Islet precursor cell (in vitro differentiated cells): ENCODE measurements at regions not wholly inside any gene's neighbourhood (a gene's known extent, or its start where the extent isn't known, plus 50 kb on each side); places are given as distances from the start of the nearest gene placed in this dataset.
"Not testable (repeated sequence)": the region's sequence is repeated elsewhere in the genome, so short reads cannot be mapped to it uniquely, and the experiment has no call there.

ENCODE experiments used
- DNase-seq: peaks from one replicate; pipeline ENCODE4 v3.0.0-alpha.2; 2018

DNA sequence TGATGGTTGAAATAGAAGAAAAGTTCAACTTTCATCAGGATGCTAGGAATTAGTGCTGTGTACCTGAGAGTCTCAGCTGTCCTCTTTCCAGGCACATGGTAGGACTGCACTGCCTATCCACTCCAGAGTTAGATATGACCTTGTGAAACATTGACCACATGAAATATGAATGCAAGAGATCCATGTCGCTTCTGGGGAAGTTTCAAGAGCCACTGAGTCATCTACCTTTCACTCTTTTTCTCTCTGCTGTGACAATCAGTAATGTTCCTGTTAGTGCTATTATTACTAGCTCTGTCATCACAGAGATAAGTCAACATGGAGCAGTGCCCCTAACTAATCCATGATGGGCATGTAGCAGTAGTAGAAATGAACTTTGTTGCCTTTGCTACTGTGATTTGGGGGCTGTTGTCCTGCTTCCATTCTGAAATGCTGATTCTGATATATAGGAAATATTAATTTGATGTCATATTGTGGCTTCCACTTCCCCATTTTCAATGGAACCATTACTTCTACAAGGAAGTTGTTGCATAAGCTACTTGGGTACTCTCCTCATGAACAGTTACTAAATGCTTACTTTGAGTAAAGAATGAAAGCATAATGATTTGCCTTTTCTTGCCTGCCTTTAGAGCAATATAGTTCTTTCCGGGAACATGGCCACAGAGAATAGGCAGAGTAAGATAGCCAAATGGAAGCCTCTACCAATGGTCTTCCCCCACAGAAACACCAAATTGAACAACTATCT, 192.8 kb upstream of the ZNF521 start:
- DNase-seq: no peak

DNA sequence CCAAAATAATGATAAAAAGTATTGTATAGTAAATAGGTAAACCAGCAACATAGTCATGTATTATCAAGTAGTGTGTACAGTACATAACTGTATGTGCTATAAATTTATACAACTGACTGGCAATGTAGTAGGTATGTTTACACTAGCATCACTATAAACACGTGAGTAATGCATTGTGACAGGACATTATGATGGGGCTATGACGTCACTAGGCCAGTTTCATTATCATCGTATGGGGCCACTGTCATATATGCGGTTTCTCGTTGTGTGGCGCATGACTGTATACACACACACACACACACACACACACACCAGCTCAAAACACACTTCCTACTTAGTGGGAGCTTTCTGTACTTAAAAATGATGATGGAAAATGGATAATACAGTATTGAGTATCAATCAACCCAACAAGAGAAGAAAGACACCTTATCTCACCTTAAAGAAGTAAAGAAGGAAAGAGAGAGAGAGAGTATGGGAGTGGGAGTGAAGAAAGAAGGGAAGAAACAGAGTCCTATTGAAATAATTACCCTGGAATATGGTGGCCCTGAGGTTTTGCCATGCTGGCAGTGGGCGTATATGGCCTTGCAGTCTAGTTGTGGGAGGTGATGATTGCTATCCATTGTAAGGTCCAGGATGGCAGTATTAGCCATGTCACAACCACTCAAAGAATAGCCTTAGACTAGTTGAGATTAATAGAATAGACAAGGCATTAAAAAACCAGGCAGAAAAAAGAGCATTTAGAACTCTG, 186.4 kb upstream of the ZNF521 start:
- DNase-seq: no peak

DNA sequence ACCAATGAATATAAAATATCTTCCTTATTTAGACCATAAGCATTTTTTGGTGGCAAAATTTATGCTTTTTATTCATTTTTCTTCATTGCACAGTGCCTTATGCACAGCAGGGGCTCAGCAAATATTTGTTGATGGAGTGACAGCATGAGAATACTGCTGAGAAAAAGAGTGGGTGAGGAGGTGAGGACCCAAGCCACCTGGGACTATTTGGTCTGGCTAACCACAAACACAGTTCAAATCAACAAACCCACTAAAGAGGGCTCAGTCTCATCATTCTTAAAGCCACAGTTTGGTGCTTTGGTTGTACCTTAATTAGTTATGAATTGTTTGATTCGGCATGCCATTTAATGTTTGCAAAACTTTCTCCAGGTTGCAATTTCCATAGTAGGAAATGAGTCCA, 183.5 kb upstream of the ZNF521 start:
- no peak for DNase-seq

DNA sequence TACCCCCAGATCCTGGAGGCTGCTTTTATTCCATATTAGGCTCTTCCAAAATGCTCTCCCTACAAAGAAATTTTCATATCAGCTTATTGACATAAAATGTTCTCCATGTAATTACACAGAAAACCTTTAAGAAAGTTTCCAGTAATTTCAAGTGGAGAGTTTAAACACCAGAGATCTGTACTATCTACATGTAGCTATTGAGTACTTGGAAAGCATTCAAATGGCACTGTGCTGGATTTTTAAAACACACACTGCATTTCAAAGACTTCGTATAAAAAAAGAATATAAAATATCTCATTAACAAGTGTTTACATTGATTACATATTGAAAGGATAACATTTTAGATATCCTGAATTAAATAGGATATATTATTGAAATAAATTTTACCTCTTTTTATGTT, 182.4 kb upstream of the ZNF521 start:
- DNase-seq: no peak

DNA sequence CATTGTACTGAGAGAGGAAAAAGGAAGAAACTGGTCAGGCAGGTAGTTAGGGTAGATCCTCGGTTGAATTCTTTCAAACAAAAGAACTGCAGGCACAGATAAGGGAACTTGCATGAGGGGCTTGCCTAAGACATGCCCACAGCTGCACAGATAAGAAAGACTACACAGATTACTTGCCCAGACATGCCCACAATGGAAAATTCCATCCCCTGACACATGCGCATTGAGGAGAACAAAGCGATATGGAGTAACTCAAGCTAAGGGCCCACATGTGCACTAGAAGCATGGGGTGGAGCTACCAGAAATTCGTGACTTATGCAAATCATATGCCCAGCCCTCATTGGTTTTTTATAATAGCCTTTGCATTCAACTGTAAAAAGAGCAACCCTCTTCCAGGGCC, 181.3 kb upstream of the ZNF521 start:
- DNase-seq: no peak

DNA sequence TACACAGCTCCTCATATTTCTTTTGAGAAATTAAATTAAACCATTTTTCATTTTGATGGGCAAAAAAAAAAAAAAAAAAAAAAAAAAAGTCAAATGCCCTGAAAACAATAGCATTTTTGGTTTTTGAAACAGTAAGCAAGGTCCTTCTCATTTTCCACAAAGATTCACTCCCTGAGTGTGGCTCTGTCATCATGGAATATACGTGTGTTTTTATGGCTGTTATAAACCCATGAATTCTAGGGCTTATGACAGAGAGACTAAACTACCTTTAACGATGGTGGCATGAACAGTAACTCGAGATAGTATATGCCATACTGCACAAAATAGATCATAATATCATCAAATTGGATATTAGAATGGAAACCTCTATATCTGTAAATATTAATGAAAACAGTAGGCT, 179.2 kb upstream of the ZNF521 start:
- DNase-seq: no peak

DNA sequence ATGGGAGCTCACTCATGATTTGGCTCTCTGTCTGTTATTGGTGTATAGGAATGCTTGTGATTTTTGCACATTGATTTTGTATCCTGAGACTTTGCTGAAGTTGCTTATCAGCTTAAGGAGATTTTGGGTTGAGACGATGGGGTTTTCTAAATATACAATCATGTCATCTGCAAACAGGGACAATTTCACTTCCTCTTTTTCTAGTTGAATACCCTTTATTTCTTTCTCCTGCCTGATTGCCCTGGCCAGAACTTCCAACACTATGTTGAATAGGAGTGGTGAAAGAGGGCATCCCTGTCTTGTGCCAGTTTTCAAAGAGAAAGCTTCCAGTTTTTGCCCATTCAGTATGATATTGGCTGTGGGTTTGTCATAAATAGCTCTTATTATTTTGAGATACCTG, 173.8 kb upstream of the ZNF521 start:
- not testable (repeated sequence) for DNase-seq

DNA sequence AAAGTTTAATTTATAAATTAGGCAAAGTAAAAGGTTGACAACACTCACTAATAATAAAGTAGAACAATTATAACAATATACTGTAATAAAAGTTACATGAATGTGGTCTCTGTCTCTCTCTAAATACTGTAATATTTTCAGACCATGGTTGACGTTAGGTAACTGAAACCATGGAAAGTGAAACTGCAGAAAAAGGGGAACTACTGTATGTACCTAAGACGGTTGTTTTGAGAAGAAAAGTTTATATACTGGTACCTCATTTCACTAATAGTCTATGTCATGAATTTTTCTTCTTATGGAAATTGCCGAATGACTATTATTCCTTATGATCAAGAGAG, 166.7 kb upstream of the ZNF521 start:
- DNase-seq: no peak

DNA sequence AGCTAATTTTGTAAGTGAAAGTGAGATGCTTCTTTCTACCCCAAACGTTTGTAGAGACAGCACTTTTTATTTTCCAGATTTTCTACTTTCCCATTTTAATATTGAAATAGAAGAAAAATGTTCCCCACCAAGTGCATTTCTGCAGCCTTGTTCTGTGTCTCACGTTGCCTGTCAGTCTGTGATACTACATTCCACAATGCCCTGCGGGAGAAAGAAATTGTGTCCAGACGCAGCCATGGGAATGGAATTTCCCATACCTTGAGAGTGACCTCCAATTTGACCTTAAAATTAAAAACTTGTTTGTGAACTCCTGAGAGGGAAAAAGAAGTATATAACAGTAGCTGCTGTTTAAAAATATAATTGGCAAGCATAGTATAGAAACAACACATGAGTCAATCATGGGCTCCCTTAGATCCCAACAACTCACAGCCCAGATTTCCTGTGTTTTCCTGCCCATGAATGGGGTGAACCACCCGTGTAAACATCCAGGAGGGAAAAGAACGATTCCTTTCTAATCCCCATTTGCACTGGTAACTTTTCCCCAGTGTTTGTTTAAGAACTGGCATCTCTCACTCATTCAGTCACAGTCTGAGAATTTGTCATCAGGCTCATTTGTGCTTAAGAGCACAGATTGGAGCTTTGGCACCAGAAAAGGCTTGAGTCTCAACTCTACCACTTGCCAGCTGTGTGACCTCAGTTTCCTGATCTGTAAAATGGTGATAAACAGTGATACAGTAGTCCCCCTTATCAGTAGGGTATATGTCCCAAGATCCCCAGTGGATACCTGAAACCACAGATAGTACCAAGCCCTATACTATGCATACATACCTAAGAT, 166.1 kb upstream of the ZNF521 start:
- peak; percentile 68 for DNase-seq

DNA sequence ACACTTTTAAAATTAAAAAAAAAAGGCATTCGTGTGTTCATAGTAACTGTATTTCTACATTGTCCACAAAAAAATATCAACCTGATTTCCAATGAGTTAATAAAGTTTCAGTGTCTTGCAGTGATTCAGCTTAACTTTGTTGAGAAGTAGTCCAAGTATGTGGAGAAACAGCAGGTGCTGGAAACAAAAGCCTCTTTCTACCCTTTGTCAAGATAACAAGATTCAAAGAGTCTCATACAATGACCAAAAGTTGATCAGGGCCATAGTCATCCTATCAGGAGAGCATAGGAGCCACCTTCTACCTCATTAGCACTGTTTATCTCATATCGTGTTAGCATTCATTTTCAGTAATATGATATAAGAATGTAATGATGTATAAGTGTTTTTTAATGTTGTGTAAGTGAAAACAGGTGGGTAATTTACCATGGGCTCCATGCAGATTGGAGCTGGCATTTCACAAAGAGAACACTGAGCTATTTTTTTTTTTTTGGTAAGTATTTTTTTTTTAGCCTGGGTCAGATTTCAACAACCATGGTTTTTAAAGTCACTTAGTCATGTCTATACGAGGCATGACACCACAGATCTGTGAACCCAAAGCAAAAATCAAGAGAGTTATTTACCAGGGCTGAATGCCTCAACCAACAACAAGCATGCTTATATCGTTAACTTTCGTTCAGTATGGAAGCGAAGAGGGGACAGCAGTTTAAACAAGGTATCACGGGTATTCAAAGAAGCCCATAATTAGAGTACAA, 165.0 kb upstream of the ZNF521 start:
- no peak for DNase-seq

DNA sequence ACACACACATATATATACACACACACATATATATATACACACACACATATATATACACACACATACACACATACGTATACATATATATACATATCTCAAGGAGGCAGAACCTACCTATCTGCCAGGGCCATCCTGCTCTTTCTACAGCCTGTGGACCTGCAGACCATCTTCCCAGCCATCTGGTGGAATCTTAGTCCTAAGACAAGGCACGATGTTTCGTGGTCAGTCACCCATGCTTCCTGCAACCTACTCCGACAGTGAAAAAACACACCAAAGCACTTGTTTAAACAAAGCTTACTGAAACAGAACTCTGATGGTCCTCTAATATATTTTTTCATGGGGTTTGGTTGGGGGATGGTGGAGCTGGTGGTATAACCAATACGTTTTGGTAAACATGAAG, 164.2 kb upstream of the ZNF521 start:
- DNase-seq: no peak

DNA sequence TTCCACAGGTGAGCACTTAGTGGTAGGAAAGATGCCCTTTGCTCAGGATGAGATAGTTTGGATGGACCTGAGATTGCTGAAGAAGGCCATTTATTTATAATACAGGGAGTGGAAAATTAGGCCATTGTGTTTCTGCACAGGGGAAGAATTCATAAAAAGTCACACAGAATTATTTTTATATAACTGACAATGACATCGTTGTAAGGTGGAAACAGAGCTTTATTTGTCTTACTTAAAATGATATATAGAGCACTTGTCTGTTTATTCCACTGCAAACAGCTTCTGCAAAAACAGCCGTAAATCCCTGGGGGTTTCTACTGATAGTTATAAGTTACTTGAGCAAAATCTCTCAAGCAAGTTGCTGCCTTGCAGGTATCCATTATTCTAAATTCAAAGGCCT, 158.1 kb upstream of the ZNF521 start:
- no peak for DNase-seq

DNA sequence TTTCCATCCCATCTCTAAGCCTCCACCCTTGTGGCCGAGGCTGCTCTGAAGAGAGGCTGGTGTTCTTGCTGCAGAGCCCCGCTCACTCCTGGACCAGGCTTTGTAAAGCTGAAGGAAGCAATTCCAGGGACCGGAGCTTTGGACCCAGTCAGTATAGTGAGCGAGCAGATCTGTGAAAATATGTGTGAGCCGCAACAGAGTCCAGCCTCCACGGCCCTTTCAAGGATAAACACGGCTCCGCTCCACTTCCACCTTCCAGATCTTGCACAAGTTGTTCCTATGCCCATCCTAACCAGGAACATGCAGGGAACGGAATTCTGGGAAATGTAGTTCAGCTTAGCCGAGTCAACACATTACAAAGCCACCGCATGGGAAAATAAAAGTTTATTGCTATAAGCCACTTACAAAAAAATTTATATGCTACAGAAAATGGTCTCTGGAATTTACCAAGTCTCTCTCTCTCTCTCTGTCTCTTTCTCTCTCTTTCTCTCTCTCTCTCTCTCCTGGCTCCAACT, 151.7 kb upstream of the ZNF521 start:
- peak; percentile 71 for DNase-seq

DNA sequence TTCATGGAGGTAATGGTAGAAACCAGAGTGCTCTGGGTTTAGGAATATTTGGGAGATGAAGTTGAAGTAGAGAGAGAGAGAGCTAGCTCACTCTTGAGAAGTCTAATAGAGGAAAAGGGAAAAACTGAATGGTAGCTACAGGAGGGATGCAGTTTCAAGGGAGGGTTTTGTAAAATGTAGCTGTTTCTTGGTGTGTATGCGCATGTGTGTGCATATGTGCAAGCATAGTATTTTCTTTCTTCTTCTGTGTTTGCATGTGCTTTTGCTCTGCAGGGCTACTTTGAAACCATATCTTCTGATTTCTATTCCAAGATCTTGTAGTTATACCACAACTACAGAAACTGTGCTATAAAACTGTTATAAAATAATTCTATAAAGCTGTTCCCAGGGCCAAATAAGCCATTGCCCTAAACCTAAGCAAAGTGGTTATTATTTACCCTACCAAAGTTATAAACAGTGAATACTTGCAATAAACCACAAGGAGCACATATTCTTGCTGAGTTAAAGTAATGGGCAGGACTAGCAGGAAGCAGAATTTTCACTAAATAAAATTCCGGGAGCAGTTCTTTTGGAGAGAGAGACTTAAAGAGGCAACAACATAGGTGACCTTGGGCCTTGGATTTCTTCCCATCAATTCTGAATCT, 145.3 kb upstream of the ZNF521 start:
- no peak for DNase-seq

DNA sequence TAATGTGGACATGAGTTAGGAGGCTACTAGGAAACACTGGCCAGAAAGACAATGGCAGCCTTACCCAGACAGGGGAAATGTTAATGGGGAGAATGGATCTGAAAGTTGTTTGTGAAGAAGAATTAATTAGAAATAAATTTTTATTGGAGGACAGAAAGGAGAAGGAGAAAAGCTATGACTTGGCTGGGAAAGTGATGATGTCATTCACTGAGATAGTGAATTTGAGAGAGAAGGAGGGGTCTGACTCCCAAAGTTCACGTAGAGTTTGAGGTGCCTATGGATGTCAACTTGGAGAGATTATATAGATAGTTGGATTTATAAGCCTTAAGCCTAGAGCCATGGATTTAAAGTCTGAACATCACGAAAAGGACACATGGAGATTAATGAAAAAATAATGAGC, 144.6 kb upstream of the ZNF521 start:
- no peak for DNase-seq

DNA sequence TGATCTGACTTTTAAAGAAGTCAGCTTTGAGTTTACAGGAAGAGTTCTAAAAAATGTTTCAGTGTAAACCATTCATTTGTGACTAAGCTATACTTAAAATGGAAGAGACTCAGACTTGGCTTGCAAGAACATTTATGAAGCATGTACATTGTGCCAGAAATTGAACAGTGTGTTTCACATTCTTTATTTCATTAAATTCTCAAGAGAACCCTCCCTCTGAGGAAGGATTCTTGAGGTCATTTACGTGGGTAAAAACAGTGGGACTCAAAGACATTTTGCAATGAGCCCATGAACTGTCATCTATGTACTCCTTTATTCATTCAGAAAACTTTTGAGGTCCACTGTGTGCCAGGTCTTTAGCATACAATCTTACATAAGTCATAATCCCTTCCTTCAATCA, 143.6 kb upstream of the ZNF521 start:
- DNase-seq: no peak

DNA sequence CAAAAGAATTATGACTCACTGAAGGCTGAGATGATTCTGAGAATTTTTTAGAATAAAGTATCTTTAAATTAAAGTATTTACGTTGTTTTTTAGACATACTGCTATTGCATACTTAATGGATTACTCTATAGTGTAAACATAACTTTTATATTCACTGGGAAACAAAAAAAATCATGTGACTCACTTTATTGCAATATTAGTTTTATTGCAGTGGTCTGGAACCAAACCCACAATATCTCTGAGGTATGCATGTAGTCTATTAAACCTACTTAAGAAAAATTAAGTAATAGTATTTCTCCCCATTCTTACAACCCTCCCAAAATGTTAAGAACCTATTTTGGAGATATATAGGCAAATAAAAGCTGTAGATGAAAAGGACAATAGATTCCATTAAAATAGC, 142.9 kb upstream of the ZNF521 start:
- DNase-seq: no peak

DNA sequence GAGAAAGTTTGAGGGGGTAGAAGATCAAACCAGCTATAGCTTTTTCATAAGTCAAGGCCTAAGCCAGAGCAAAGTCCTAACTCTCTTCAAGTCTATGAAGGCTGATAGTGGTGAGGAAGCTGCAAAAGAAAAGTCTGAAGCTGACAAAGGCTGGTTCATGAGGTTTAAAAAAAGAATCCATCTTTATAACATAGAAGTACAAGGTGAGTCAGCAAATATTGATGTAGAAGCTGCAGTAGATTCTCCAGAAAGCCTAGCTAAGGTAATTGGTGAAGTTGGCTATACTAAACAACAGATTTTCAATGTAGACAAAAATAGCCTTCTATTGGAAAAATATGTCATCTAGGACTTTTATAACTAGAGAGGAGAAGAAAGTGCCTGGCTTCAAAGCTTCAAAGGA, 141.4 kb upstream of the ZNF521 start:
- DNase-seq: no peak

DNA sequence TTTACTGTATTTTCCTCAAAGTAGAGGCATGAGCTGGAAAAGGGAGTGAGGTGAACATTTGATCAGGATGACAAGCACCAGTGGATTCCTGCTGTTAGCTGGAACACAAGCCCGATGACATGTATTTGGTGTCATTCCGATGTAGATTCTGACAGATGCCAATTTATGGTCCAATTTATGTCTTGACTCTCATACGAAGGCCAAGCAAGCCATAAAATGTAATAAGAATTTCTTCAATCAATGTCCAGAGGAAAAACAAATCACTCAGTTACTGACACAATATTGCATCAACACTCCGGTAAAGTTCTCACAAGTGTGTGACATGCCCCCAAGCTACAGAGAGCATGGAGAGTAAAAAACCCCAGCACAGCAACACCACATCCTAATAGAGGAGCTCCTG, 138.3 kb upstream of the ZNF521 start:
- no peak for DNase-seq

DNA sequence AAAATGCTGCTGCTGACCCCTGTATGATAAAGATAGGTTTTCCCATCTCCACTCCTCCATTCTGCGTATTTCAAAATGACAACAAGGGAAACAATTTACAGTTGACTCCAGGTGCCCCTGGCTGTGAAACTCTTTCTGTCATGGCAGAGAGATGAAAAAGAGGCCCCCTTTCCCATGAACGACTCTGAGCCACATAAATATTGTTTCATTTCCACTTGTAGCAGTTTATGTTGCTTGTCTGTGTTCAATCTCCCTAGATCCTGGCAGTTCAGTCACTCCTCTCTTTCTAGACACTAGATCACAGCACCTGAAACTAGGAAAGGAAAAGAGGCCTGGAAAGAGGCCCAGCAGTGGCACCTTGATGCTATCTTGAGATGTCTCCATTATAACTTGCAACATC, 121.0 kb upstream of the ZNF521 start:
- no peak for DNase-seq

DNA sequence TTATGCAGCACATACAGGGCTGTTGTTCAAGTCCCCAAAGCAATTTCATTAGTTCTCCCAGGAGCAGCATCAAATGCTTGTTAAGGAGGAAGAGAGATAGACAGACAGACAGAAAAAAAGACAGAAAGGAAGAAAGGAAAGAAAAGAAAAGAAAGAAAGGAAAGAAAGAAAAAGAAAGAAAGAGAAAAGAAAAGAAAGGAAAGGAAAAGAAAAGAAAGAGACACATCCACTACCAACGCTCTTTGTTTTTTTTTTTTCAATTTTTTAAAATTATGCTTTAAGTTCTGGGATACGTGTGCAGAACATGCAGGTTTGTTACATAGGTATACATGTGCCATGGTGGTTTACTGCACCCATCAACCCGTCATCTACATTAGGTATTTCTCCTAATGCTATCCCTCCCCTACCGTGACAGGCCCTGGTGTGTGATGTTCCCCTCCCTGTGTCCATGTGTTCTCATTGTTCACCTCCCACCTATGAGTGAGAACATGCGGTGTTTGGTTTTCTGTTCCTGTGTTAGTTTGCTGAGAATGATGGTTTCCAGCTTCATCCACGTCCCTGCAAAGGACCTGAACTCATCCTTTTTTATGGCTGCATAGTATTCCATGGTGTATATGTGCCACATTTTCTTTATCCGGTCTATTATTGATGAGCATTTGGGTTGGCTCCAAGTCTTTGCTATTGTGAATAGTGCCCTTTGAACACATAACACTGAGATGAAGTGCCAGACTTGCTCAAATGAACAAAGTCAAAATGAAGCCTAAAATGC, 119.0 kb upstream of the ZNF521 start:
- DNase-seq: not testable (repeated sequence)

DNA sequence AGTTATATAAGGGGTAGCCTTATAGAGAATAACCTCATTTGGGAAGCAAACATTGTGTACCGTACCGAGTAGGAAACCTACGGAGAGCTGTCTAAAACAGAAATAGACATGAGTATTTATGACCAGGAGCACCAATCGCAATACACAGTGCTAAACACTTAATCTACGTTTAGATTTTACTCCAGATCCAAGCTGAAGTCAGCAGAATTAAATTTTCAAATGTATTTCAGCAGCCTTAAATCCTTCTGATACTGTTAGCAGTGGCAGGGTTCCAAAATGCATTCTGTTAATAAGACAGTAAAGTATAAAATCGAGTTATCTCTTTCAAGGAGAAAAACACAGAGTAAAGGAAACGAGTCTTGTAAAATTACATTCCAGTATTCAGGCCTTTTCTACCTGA, 118.1 kb upstream of the ZNF521 start:
- DNase-seq: no peak
